ENCODE measurements at regions not wholly inside any gene's neighbourhood (a gene's known extent, or its start where the extent isn't known, plus 50 kb on each side); places are given as distances from the start of the nearest gene placed in this dataset.

- no peak for TF ChIP-seq CEBPB (IDR thresholded peaks at IDR 0.05; ENCODE audit: low read depth, low read length)
- no peak for TF ChIP-seq USF2 (IDR thresholded peaks at IDR 0.05; ENCODE audit: low read length)
- TF ChIP-seq EZH2 (IDR thresholded peaks at IDR 0.05; ENCODE audit: low read depth, low read length, severe bottlenecking): no peak
- TF ChIP-seq JUN (IDR thresholded peaks at IDR 0.05; ENCODE audit: low read depth, low read length): no peak
- TF ChIP-seq CTCF (IDR thresholded peaks at IDR 0.05; ENCODE audit: control extremely low read depth in 1 of 3, insufficient read depth in 1 of 3, low read depth in 1 of 3, low read length in 3 of 3): no peak
- TF ChIP-seq ZNF274 (IDR thresholded peaks at IDR 0.05; ENCODE audit: borderline replicate concordance, extremely low read depth, low read length): no peak
- TF ChIP-seq SUZ12 (IDR thresholded peaks at IDR 0.05; ENCODE audit: low read length): no peak
Observed at GRCh38 chr5:58108511-58108910, 351.4 kb downstream of the PLK2 start.

Data from H1 (cell line).